ENCODE measurements at regions not wholly inside any gene's neighbourhood (a gene's known extent, or its start where the extent isn't known, plus 50 kb on each side); places are given as distances from the start of the nearest gene placed in this dataset.
A peak's percentile ranks its signal among the peaks of the same experiment; 100 is the strongest.

GRCh38 chr18:78765142-78765541 is 214.5 kb upstream of the SALL3 start:
- H3K27me3 Mint-ChIP-seq: peaks cover 5% of the 10 kb centered on the region
- no peak overlapping the region for H3K4me3 Mint-ChIP-seq
- no peak overlapping the region for H3K27ac Mint-ChIP-seq
- no peak for DNase-seq
- no peaks in the 10 kb centered on the region for H3K36me3 ChIP-seq (ENCODE audit: control insufficient read depth, insufficient read depth, low read length)
- no peaks in the 10 kb centered on the region for H3K9me3 ChIP-seq (ENCODE audit: control insufficient read depth in 2 of 2, low read length in 2 of 2)
- H3K4me3 ChIP-seq (ENCODE audit: low read depth, low read length): no peak overlapping the region
- H3K4me1 Mint-ChIP-seq: no peaks in the 10 kb centered on the region
- ATAC-seq (ENCODE audit: low read depth in 2 of 2): no peak
- H3K4me1 ChIP-seq (ENCODE audit: control insufficient read depth, insufficient read depth, low read length, poor library complexity, severe bottlenecking): no peaks in the 10 kb centered on the region
- peaks cover 0 to 18% (median 4%) of the 10 kb centered on the region in 7 donors for H3K9me3 Mint-ChIP-seq
- no peak overlapping the region for H3K27ac ChIP-seq (ENCODE audit: insufficient read depth, low read length, poor library complexity, severe bottlenecking)
- no peaks in the 10 kb centered on the region for H3K36me3 Mint-ChIP-seq
- no peaks in the 10 kb centered on the region for H3K27me3 ChIP-seq (ENCODE audit: control insufficient read depth, insufficient read depth, low read length)

- Histone ChIP-seq H3K9me3 (ENCODE audit: control insufficient read depth in 2 of 2, low read length in 2 of 2) (no peaks in the 10 kb centered on the region), H3K27ac (ENCODE audit: insufficient read depth, low read length, poor library complexity, severe bottlenecking) (no peak overlapping the region), H3K4me1 (ENCODE audit: control insufficient read depth, insufficient read depth, low read length, poor library complexity, severe bottlenecking) (no peaks in the 10 kb centered on the region), H3K27me3 (ENCODE audit: control insufficient read depth, insufficient read depth, low read length) (no peaks in the 10 kb centered on the region), H3K36me3 (ENCODE audit: control insufficient read depth, insufficient read depth, low read length) (no peaks in the 10 kb centered on the region), H3K4me3 (ENCODE audit: low read depth, low read length) (no peak overlapping the region)
- no peak for ATAC-seq (ENCODE audit: low read depth in 2 of 2)
- no peak overlapping the region for H3K27ac Mint-ChIP-seq
- H3K27me3 Mint-ChIP-seq: peaks cover 5% of the 10 kb centered on the region
- H3K4me3 Mint-ChIP-seq: no peak overlapping the region
- DNase-seq: no peak
- H3K9me3 Mint-ChIP-seq: peaks cover 0 to 13% (median 3%) of the 10 kb centered on the region in 7 donors
- H3K4me1 Mint-ChIP-seq: no peaks in the 10 kb centered on the region
- H3K36me3 Mint-ChIP-seq: no peaks in the 10 kb centered on the region
These were observed 213.9 kb upstream of the SALL3 start for GRCh38 chr18:78765637-78766281.

- no peaks in the 10 kb centered on the region for H3K4me1 Mint-ChIP-seq
- Histone ChIP-seq H3K4me3 (ENCODE audit: low read depth, low read length) (no peak overlapping the region), H3K27ac (ENCODE audit: insufficient read depth, low read length, poor library complexity, severe bottlenecking) (no peak overlapping the region), H3K36me3 (ENCODE audit: control insufficient read depth, insufficient read depth, low read length) (no peaks in the 10 kb centered on the region), H3K27me3 (ENCODE audit: control insufficient read depth, insufficient read depth, low read length) (no peaks in the 10 kb centered on the region), H3K4me1 (ENCODE audit: control insufficient read depth, insufficient read depth, low read length, poor library complexity, severe bottlenecking) (no peaks in the 10 kb centered on the region), H3K9me3 (ENCODE audit: control insufficient read depth in 2 of 2, low read length in 2 of 2) (no peaks in the 10 kb centered on the region)
- DNase-seq: no peak
- H3K9me3 Mint-ChIP-seq: peaks cover 0 to 11% (median 3%) of the 10 kb centered on the region in 7 donors
- H3K4me3 Mint-ChIP-seq: no peak overlapping the region
- no peak for ATAC-seq (ENCODE audit: low read depth in 2 of 2)
- H3K27me3 Mint-ChIP-seq: no peaks in the 10 kb centered on the region
- peak overlapping the region in 1 of 3 donors; percentile 77 for H3K27ac Mint-ChIP-seq
- H3K36me3 Mint-ChIP-seq: no peaks in the 10 kb centered on the region
These were observed 212.7 kb upstream of the SALL3 start for GRCh38 chr18:78766651-78767533.

GRCh38 chr18:78767648-78768071 is 212.0 kb upstream of the SALL3 start:
- Mint-ChIP-seq H3K36me3 (no peaks in the 10 kb centered on the region), H3K27ac (no peak overlapping the region), H3K9me3 (peaks cover 0 to 6% (median 0%) of the 10 kb centered on the region in 7 donors), H3K27me3 (no peaks in the 10 kb centered on the region), H3K4me3 (no peak overlapping the region), H3K4me1 (no peaks in the 10 kb centered on the region)
- Histone ChIP-seq H3K27ac (ENCODE audit: insufficient read depth, low read length, poor library complexity, severe bottlenecking) (no peak overlapping the region), H3K27me3 (ENCODE audit: control insufficient read depth, insufficient read depth, low read length) (no peaks in the 10 kb centered on the region), H3K9me3 (ENCODE audit: control insufficient read depth in 2 of 2, low read length in 2 of 2) (no peaks in the 10 kb centered on the region), H3K4me3 (ENCODE audit: low read depth, low read length) (no peak overlapping the region), H3K4me1 (ENCODE audit: control insufficient read depth, insufficient read depth, low read length, poor library complexity, severe bottlenecking) (no peaks in the 10 kb centered on the region), H3K36me3 (ENCODE audit: control insufficient read depth, insufficient read depth, low read length) (no peaks in the 10 kb centered on the region)
- no peak for DNase-seq
- ATAC-seq (ENCODE audit: low read depth in 2 of 2): no peak

- Mint-ChIP-seq H3K9me3 (peaks cover 0 to 2% (median 0%) of the 10 kb centered on the region in 7 donors), H3K4me3 (no peak overlapping the region), H3K27me3 (no peaks in the 10 kb centered on the region), H3K27ac (no peak overlapping the region), H3K36me3 (no peaks in the 10 kb centered on the region), H3K4me1 (no peaks in the 10 kb centered on the region)
- ATAC-seq (ENCODE audit: low read depth in 2 of 2): no peak
- Histone ChIP-seq H3K36me3 (ENCODE audit: control insufficient read depth, insufficient read depth, low read length) (no peaks in the 10 kb centered on the region), H3K27me3 (ENCODE audit: control insufficient read depth, insufficient read depth, low read length) (no peaks in the 10 kb centered on the region), H3K27ac (ENCODE audit: insufficient read depth, low read length, poor library complexity, severe bottlenecking) (no peak overlapping the region), H3K4me1 (ENCODE audit: control insufficient read depth, insufficient read depth, low read length, poor library complexity, severe bottlenecking) (no peaks in the 10 kb centered on the region), H3K9me3 (ENCODE audit: control insufficient read depth in 2 of 2, low read length in 2 of 2) (no peaks in the 10 kb centered on the region), H3K4me3 (ENCODE audit: low read depth, low read length) (no peak overlapping the region)
- DNase-seq: no peak
These were observed 211.4 kb upstream of the SALL3 start for GRCh38 chr18:78768221-78768620.

- no peak for DNase-seq
- Mint-ChIP-seq H3K27me3 (no peaks in the 10 kb centered on the region), H3K9me3 (peaks cover 0 to 2% (median 0%) of the 10 kb centered on the region in 7 donors), H3K4me1 (no peaks in the 10 kb centered on the region), H3K36me3 (no peaks in the 10 kb centered on the region), H3K27ac (no peak overlapping the region), H3K4me3 (no peak overlapping the region)
- Histone ChIP-seq H3K4me3 (ENCODE audit: low read depth, low read length) (no peak overlapping the region), H3K27me3 (ENCODE audit: control insufficient read depth, insufficient read depth, low read length) (no peaks in the 10 kb centered on the region), H3K36me3 (ENCODE audit: control insufficient read depth, insufficient read depth, low read length) (no peaks in the 10 kb centered on the region), H3K27ac (ENCODE audit: insufficient read depth, low read length, poor library complexity, severe bottlenecking) (no peak overlapping the region), H3K4me1 (ENCODE audit: control insufficient read depth, insufficient read depth, low read length, poor library complexity, severe bottlenecking) (no peaks in the 10 kb centered on the region), H3K9me3 (ENCODE audit: control insufficient read depth in 2 of 2, low read length in 2 of 2) (no peaks in the 10 kb centered on the region)
- ATAC-seq (ENCODE audit: low read depth in 2 of 2): no peak
These were observed 210.7 kb upstream of the SALL3 start for GRCh38 chr18:78768656-78769501.

GRCh38 chr18:78769502-78770105 is 210.0 kb upstream of the SALL3 start:
- Mint-ChIP-seq H3K9me3 (peaks cover 0 to 2% (median 0%) of the 10 kb centered on the region in 7 donors), H3K4me1 (no peaks in the 10 kb centered on the region), H3K27me3 (no peaks in the 10 kb centered on the region), H3K4me3 (no peak overlapping the region), H3K27ac (no peak overlapping the region), H3K36me3 (no peaks in the 10 kb centered on the region)
- Histone ChIP-seq H3K27me3 (ENCODE audit: control insufficient read depth, insufficient read depth, low read length) (no peaks in the 10 kb centered on the region), H3K36me3 (ENCODE audit: control insufficient read depth, insufficient read depth, low read length) (no peaks in the 10 kb centered on the region), H3K4me1 (ENCODE audit: control insufficient read depth, insufficient read depth, low read length, poor library complexity, severe bottlenecking) (no peaks in the 10 kb centered on the region), H3K4me3 (ENCODE audit: low read depth, low read length) (no peak overlapping the region), H3K27ac (ENCODE audit: insufficient read depth, low read length, poor library complexity, severe bottlenecking) (no peak overlapping the region), H3K9me3 (ENCODE audit: control insufficient read depth in 2 of 2, low read length in 2 of 2) (no peaks in the 10 kb centered on the region)
- ATAC-seq (ENCODE audit: low read depth in 2 of 2) (no peak), DNase-seq (no peak)
